Keratinocyte (primary cell): ENCODE measurements at regions not wholly inside any gene's neighbourhood (a gene's known extent, or its start where the extent isn't known, plus 50 kb on each side); places are given as distances from the start of the nearest gene placed in this dataset.

Experiments used
- DNase-seq: peaks from one replicate; pipeline ENCODE4 v3.0.0-alpha.2; 2011; ENCODE audit warnings: low read depth, missing footprints, low spot score
- FAIRE-seq: peaks from 2 replicates; lab custom pipeline; 2011; peaks lifted over from hg19 to GRCh38; lab: Jason Lieb, UNC
- H2AFZ ChIP-seq: 2 replicates; pipeline ENCODE4 v1.6.0; 2012; ENCODE audit warnings: low read length, control low read depth, inconsistent platforms; ENCODE audit not compliant: control insufficient read depth
- H3K27ac ChIP-seq: 2 replicates; pipeline ENCODE4 v1.5.1; 2011; ENCODE audit warnings: low read length; ENCODE audit not compliant: control insufficient read depth, insufficient read depth
- H3K27me3 ChIP-seq: 3 replicates; pipeline ENCODE4 v1.6.0; 2011; ENCODE audit warnings: low read length; ENCODE audit not compliant: control insufficient read depth, insufficient read depth; ENCODE audit errors: extremely low read depth
- H3K36me3 ChIP-seq, 2 experiments: 2 replicates in 1 of 2; 3 replicates in 1 of 2; pipeline ENCODE4 v1.5.1; 2011; ENCODE audit warnings: low read length in 2 of 2, mild to moderate bottlenecking in 1 of 2; ENCODE audit not compliant: control insufficient read depth in 2 of 2, insufficient read depth in 2 of 2; ENCODE audit errors: extremely low read depth in 1 of 2
- H3K4me1 ChIP-seq: 3 replicates; pipeline ENCODE4 v1.5.1; 2011; ENCODE audit warnings: low read length; ENCODE audit not compliant: control insufficient read depth, insufficient read depth; ENCODE audit errors: extremely low read depth
- H3K4me2 ChIP-seq: 3 replicates; pipeline ENCODE4 v1.6.0; 2011; ENCODE audit warnings: low read depth, low read length; ENCODE audit not compliant: control insufficient read depth, insufficient read depth; ENCODE audit errors: extremely low read depth
- H3K4me3 ChIP-seq, 3 experiments: fragments of 200-600 bp in 1 of 3; sonication (generic) in 1 of 3; 2 replicates in 2 of 3; 3 replicates in 1 of 3; pipeline ENCODE4 v1.5.1; 2011 to 2016; ENCODE audit warnings: low read length in 3 of 3, mild to moderate bottlenecking in 3 of 3, control low read depth in 2 of 3, inconsistent platforms in 1 of 3, low read depth in 1 of 3, mixed read lengths in 1 of 3, mixed run types in 1 of 3, moderate library complexity in 1 of 3; ENCODE audit not compliant: control insufficient read depth in 2 of 3, insufficient read depth in 2 of 3; ENCODE audit errors: extremely low read depth in 1 of 3
- H3K79me2 ChIP-seq: 2 replicates; pipeline ENCODE4 v1.6.0; 2012; ENCODE audit warnings: low read length; ENCODE audit not compliant: control insufficient read depth, insufficient read depth
- H3K9ac ChIP-seq: 3 replicates; pipeline ENCODE4 v1.6.0; 2011; ENCODE audit warnings: low read length; ENCODE audit not compliant: control insufficient read depth, insufficient read depth; ENCODE audit errors: extremely low read depth
- H3K9me1 ChIP-seq: 3 replicates; pipeline ENCODE4 v1.6.0; 2011; ENCODE audit warnings: low read length; ENCODE audit not compliant: control insufficient read depth, insufficient read depth; ENCODE audit errors: extremely low read depth
- H3K9me3 ChIP-seq: 2 replicates; pipeline ENCODE4 v1.5.1; 2012; ENCODE audit warnings: low read depth, low read length; ENCODE audit not compliant: control insufficient read depth
- H4K20me1 ChIP-seq: 3 replicates; pipeline ENCODE4 v1.6.0; 2011; ENCODE audit warnings: low read length; ENCODE audit not compliant: control insufficient read depth, insufficient read depth; ENCODE audit errors: extremely low read depth
- CTCF ChIP-seq, 3 experiments: IDR thresholded peaks in 1 of 3; conservative IDR thresholded peaks in 1 of 3; optimal IDR thresholded peaks in 1 of 3; 2 replicates in 2 of 3; 3 replicates in 1 of 3; pipeline versions ENCODE3 to v1.5.1; 2011; ENCODE audit warnings: low read length in 3 of 3, mild to moderate bottlenecking in 3 of 3, moderate library complexity in 2 of 3, control low read depth in 1 of 3, inconsistent platforms in 1 of 3; ENCODE audit not compliant: insufficient read depth in 2 of 3; ENCODE audit errors: extremely low read depth in 1 of 3
- EZH2 ChIP-seq: IDR thresholded peaks from one replicate; pipeline ENCODE4 v1.6.1; 2012; ENCODE audit warnings: inconsistent platforms, mild to moderate bottlenecking, low read length, moderate library complexity
- dilution Hi-C: fragments of 300-500 bp; cut with MboI; formaldehyde crosslinking; loops from one replicate; pipeline ENCODE4 v1.7.0; 2020; ENCODE audit warnings: low sequenced_read_pairs; ENCODE audit not compliant: extremely low pct_ligation_motif_present

- no peaks in the 10 kb centered on the region for H3K9me1 ChIP-seq
- H3K4me2 ChIP-seq: no peak overlapping the region
- FAIRE-seq (no peak), DNase-seq (no peak)
- no peaks in the 10 kb centered on the region for H3K79me2 ChIP-seq
- no peak for TF ChIP-seq EZH2
- no peak for TF ChIP-seq CTCF (optimal IDR thresholded peaks at IDR 0.05 in 1 of 3, IDR thresholded peaks at IDR 0.05 in 1 of 3, conservative IDR thresholded peaks at IDR 0.05 in 1 of 3; ENCODE audit: extremely low read depth in 1 of 3, insufficient read depth in 2 of 3, low read length in 3 of 3)
- no peaks in the 10 kb centered on the region for H3K9me3 ChIP-seq
- H3K4me3 ChIP-seq: no peak overlapping the region
- H3K27ac ChIP-seq: no peak overlapping the region
- no peaks in the 10 kb centered on the region for H3K4me1 ChIP-seq
- dilution Hi-C loops: no loop called here
- no peak overlapping the region for H2AFZ ChIP-seq
- no peak overlapping the region for H3K9ac ChIP-seq
- no peaks in the 10 kb centered on the region for H3K36me3 ChIP-seq
- no peaks in the 10 kb centered on the region for H3K27me3 ChIP-seq
- H4K20me1 ChIP-seq: no peaks in the 10 kb centered on the region
Observed at GRCh38 chr3:6739288-6739687, 121.6 kb upstream of the GRM7 start.

DNA sequence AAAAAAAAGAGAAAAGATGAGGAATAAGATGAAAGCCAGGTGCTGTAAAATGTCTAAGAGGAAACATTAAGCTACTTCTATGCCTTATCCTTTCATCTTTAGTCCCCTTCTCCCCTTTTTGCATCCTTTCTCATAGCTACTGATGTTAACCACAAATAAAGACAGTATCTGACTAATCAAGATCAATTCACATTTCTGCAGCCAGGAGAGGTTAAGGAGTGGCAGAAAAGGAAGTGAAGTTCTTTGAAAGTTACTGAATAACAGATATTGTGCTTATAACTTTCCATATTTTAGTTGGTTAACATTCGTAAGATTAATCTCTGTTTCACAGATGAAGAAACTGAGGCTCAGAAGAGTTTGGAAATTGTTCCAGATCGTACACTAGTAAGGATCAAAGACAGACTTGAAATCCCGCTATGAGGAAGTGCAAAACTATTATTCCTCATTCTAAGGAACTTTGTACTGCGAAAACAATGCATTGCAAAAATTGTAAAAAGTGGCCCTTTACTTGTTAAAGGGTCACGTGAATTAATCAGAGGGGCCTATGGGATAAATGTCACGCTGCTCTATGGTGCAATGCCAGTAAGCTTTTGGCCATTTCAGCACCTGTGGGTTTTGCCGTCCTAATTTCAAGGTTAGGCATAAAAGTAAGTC, 117.7 kb upstream of the GRM7 start:
- no peaks in the 10 kb centered on the region for H4K20me1 ChIP-seq
- no peaks in the 10 kb centered on the region for H3K36me3 ChIP-seq
- no peak overlapping the region for H3K4me3 ChIP-seq
- H2AFZ ChIP-seq: no peak overlapping the region
- H3K79me2 ChIP-seq: no peaks in the 10 kb centered on the region
- H3K27ac ChIP-seq: no peak overlapping the region
- H3K4me2 ChIP-seq: no peak overlapping the region
- DNase-seq (no peak), FAIRE-seq (no peak)
- TF ChIP-seq EZH2: no peak
- no peaks in the 10 kb centered on the region for H3K27me3 ChIP-seq
- peaks cover 2% of the 10 kb centered on the region for H3K9me3 ChIP-seq
- no peak overlapping the region for H3K9ac ChIP-seq
- dilution Hi-C loops: no loop called here
- H3K9me1 ChIP-seq: no peaks in the 10 kb centered on the region
- no peaks in the 10 kb centered on the region for H3K4me1 ChIP-seq

- no peak overlapping the region for H3K27ac ChIP-seq
- no peak overlapping the region for H2AFZ ChIP-seq
- H3K79me2 ChIP-seq: no peaks in the 10 kb centered on the region
- DNase-seq: no peak
- no peaks in the 10 kb centered on the region for H3K36me3 ChIP-seq
- no peak for FAIRE-seq
- H3K9me1 ChIP-seq: no peaks in the 10 kb centered on the region
- H3K9me3 ChIP-seq: peaks cover 2% of the 10 kb centered on the region
- no peak overlapping the region for H3K4me2 ChIP-seq
- dilution Hi-C loops: no loop called here
- no peaks in the 10 kb centered on the region for H3K27me3 ChIP-seq
- no peak overlapping the region for H3K9ac ChIP-seq
- no peaks in the 10 kb centered on the region for H3K4me1 ChIP-seq
- no peak for TF ChIP-seq EZH2
- no peak for TF ChIP-seq CTCF (optimal IDR thresholded peaks at IDR 0.05 in 1 of 3, IDR thresholded peaks at IDR 0.05 in 1 of 3, conservative IDR thresholded peaks at IDR 0.05 in 1 of 3; ENCODE audit: extremely low read depth in 1 of 3, insufficient read depth in 2 of 3, low read length in 3 of 3)
- H3K4me3 ChIP-seq: no peak overlapping the region
- H4K20me1 ChIP-seq: no peaks in the 10 kb centered on the region
Observed at GRCh38 chr3:6746443-6746842, 114.5 kb upstream of the GRM7 start.
